Right cardiac atrium (tissue), 5 donors: ENCODE measurements at regions not wholly inside any gene's neighbourhood (a gene's known extent, or its start where the extent isn't known, plus 50 kb on each side); places are given as distances from the start of the nearest gene placed in this dataset.
A peak's percentile ranks its signal among the peaks of the same experiment; 100 is the strongest.

Experiments used
- ATAC-seq, 2 donors: fragments of 200-7000 bp; cut with Tn5 transposase; one replicate each; pipeline versions ENCODE4 v1.8.0 to v1.9.1; 2020; ENCODE audit warnings: moderate library complexity in 2 of 2, mild to moderate bottlenecking in 1 of 2
- DNase-seq, 3 donors: peaks; one replicate each; pipeline ENCODE4 v3.0.0-alpha.2; 2020
- H3K27ac ChIP-seq: one replicate; pipeline ENCODE4 v1.5.1; 2013; ENCODE audit warnings: mild to moderate bottlenecking, low read length, control low read depth, moderate library complexity
- H3K27me3 ChIP-seq: one replicate; pipeline ENCODE4 v1.6.1; 2013; ENCODE audit not compliant: control insufficient read depth, insufficient read depth
- H3K4me1 ChIP-seq: one replicate; pipeline ENCODE4 v1.6.1; 2013; ENCODE audit warnings: low read length; ENCODE audit not compliant: control insufficient read depth, insufficient read depth
- H3K4me3 ChIP-seq: one replicate; pipeline ENCODE4 v1.5.1; 2013; ENCODE audit warnings: low read length, control low read depth
- H3K9me3 ChIP-seq: one replicate; pipeline ENCODE4 v1.6.1; 2013; ENCODE audit warnings: low read length; ENCODE audit not compliant: control insufficient read depth
- WGBS: extraction: QIAGEN DNeasy Blood & Tissue Kit; methylation state at CpG from one replicate; pipeline ENCODE4 v1.1.7; 2013; 5-methylcytosine and 5-hydroxymethylcytosine counted together
- intact Hi-C, 4 donors: fragments of 100-400 bp; cut with DNase I; formaldehyde crosslinking; loops; one replicate each; pipeline versions ENCODE4 v1.11.0 to v1.14.0; 2022 to 2023
- donor health status: healthy with polysubstance abuse.
- donor health status: DM: no; HTN: yes; CAD: no.
- donor health status: DM: no; HTN: no; CAD: no.
- donor health status: DM: no; HTN: yes; CAD: no; lungs with severe emphysema.
- donor health status: DM: yes; HTN: yes; CAD: no.

- Histone ChIP-seq H3K4me1 (no peaks in the 10 kb centered on the region), H3K9me3 (no peaks in the 10 kb centered on the region), H3K27me3 (no peaks in the 10 kb centered on the region), H3K27ac (no peak overlapping the region), H3K4me3 (no peak overlapping the region)
- intact Hi-C loops: no loop called here
- ATAC-seq: no peak
- 89% methylated on average over 10 of the region's 10 CpGs for WGBS
- DNase-seq: no peak
These were observed 117.7 kb upstream of the RAB6C start for GRCh38 chr2:129861666-129862288.

- Histone ChIP-seq H3K27ac (no peak overlapping the region), H3K27me3 (no peaks in the 10 kb centered on the region), H3K9me3 (no peaks in the 10 kb centered on the region), H3K4me1 (no peaks in the 10 kb centered on the region), H3K4me3 (no peak overlapping the region)
- DNase-seq (no peak), ATAC-seq (no peak)
- intact Hi-C loops: no loop called here
- 88% methylated on average over 8 of the region's 8 CpGs for WGBS
These were observed 116.8 kb upstream of the RAB6C start for GRCh38 chr2:129862668-129863067.

- no peak for DNase-seq
- no peak overlapping the region for H3K4me3 ChIP-seq
- H3K4me1 ChIP-seq: no peaks in the 10 kb centered on the region
- H3K9me3 ChIP-seq: no peaks in the 10 kb centered on the region
- no peak for ATAC-seq
- H3K27ac ChIP-seq: no peak overlapping the region
- H3K27me3 ChIP-seq: no peaks in the 10 kb centered on the region
- 89% methylated on average over 3 of the region's 3 CpGs for WGBS
- intact Hi-C loops: no loop called here
These were observed 116.1 kb upstream of the RAB6C start for GRCh38 chr2:129863350-129863749.

GRCh38 chr2:129864719-129865118, 114.7 kb upstream of the RAB6C start:
- H3K27me3 ChIP-seq: no peaks in the 10 kb centered on the region
- WGBS: 94% methylated on average over 1 of the region's 1 CpG
- no peaks in the 10 kb centered on the region for H3K9me3 ChIP-seq
- intact Hi-C loops: no loop called here
- H3K4me3 ChIP-seq: no peak overlapping the region
- DNase-seq (no peak), ATAC-seq (no peak)
- H3K4me1 ChIP-seq: no peaks in the 10 kb centered on the region
- H3K27ac ChIP-seq: no peak overlapping the region

GRCh38 chr2:129865976-129866375, 113.5 kb upstream of the RAB6C start:
- Histone ChIP-seq H3K27ac (no peak overlapping the region), H3K4me3 (no peak overlapping the region), H3K9me3 (no peaks in the 10 kb centered on the region), H3K27me3 (no peaks in the 10 kb centered on the region), H3K4me1 (no peaks in the 10 kb centered on the region)
- intact Hi-C loops: no loop called here
- no peak for ATAC-seq
- DNase-seq: no peak
- 79% methylated on average over 11 of the region's 11 CpGs for WGBS

- H3K27ac ChIP-seq: no peak overlapping the region
- intact Hi-C loops: no loop called here
- no peaks in the 10 kb centered on the region for H3K4me1 ChIP-seq
- DNase-seq: no peak
- no peaks in the 10 kb centered on the region for H3K9me3 ChIP-seq
- no peak for ATAC-seq
- WGBS: 96% methylated on average over 3 of the region's 3 CpGs
- H3K4me3 ChIP-seq: no peak overlapping the region
- H3K27me3 ChIP-seq: no peaks in the 10 kb centered on the region
These were observed 113.1 kb upstream of the RAB6C start for GRCh38 chr2:129866391-129866790.

GRCh38 chr2:129868151-129868550, 111.3 kb upstream of the RAB6C start:
- Histone ChIP-seq H3K4me1 (no peaks in the 10 kb centered on the region), H3K27ac (no peak overlapping the region), H3K27me3 (no peaks in the 10 kb centered on the region), H3K9me3 (no peaks in the 10 kb centered on the region), H3K4me3 (no peak overlapping the region)
- intact Hi-C loops: no loop called here
- WGBS: 86% methylated on average over 8 of the region's 8 CpGs
- no peak for ATAC-seq
- DNase-seq: no peak

GRCh38 chr2:129870685-129871241, 108.7 kb upstream of the RAB6C start:
- no peak for ATAC-seq
- Histone ChIP-seq H3K27me3 (no peaks in the 10 kb centered on the region), H3K4me3 (no peak overlapping the region), H3K9me3 (no peaks in the 10 kb centered on the region), H3K4me1 (no peaks in the 10 kb centered on the region), H3K27ac (no peak overlapping the region)
- 88% methylated on average over 4 of the region's 4 CpGs for WGBS
- no peak for DNase-seq
- intact Hi-C loops: no loop called here

- whole genome bisulfite sequencing: 91% methylated on average over 4 of the region's 4 CpGs
- ATAC-seq: no peak
These were observed 107.0 kb upstream of the RAB6C start for GRCh38 chr2:129872446-129872845.

GRCh38 chr2:129876541-129876940, 102.9 kb upstream of the RAB6C start:
- DNase-seq (no peak), ATAC-seq (no peak)
- WGBS: 71% methylated on average over 7 of the region's 7 CpGs
- intact Hi-C loops: no loop called here
- H3K27ac ChIP-seq: no peak overlapping the region
- no peaks in the 10 kb centered on the region for H3K27me3 ChIP-seq
- no peaks in the 10 kb centered on the region for H3K9me3 ChIP-seq
- H3K4me3 ChIP-seq: peak overlapping the region; percentile 91
- no peaks in the 10 kb centered on the region for H3K4me1 ChIP-seq

More at GRCh38 chr2:129872446-129872845, 107.0 kb upstream of the RAB6C start:
- no peak for DNase-seq
- H3K4me3 ChIP-seq: no peak overlapping the region
- intact Hi-C loops: no loop called here
- no peaks in the 10 kb centered on the region for H3K9me3 ChIP-seq
- no peaks in the 10 kb centered on the region for H3K4me1 ChIP-seq
- no peak overlapping the region for H3K27ac ChIP-seq
- no peaks in the 10 kb centered on the region for H3K27me3 ChIP-seq

GRCh38 chr2:129877289-129877741, 102.2 kb upstream of the RAB6C start:
- WGBS: 1% methylated on average over 19 of the region's 20 CpGs
- peak; percentile 96 to 97 for ATAC-seq
- intact Hi-C loops: no loop called here

More at GRCh38 chr2:129877289-129877741, 102.2 kb upstream of the RAB6C start:
- DNase-seq: peak; percentile 93 to 97 (median 96)
- Histone ChIP-seq H3K27me3 (no peaks in the 10 kb centered on the region), H3K27ac (peak overlapping the region; percentile 88), H3K4me3 (peak overlapping the region; percentile 91), H3K9me3 (no peaks in the 10 kb centered on the region), H3K4me1 (no peaks in the 10 kb centered on the region)
